ENCODE measurements at regions not wholly inside any gene's neighbourhood (a gene's known extent, or its start where the extent isn't known, plus 50 kb on each side); places are given as distances from the start of the nearest gene placed in this dataset.
"Not testable (repeated sequence)": the region's sequence is repeated elsewhere in the genome, so short reads cannot be mapped to it uniquely, and the experiment has no call there.

GRCh38 chrX:150216000-150216399 is 147.1 kb upstream of the MAMLD1 start:
- not testable (repeated sequence) for TF ChIP-seq POLR2A, CTCF, POLR2AphosphoS5 (IDR thresholded peaks at IDR 0.05)
